NCI-H2107 treated with DMSO at 0.1 percent for 48 hours (cell line): ENCODE measurements at regions not wholly inside any gene's neighbourhood (a gene's known extent, or its start where the extent isn't known, plus 50 kb on each side); places are given as distances from the start of the nearest gene placed in this dataset.
A peak's percentile ranks its signal among the peaks of the same experiment; 100 is the strongest.
"Not testable (repeated sequence)": the region's sequence is repeated elsewhere in the genome, so short reads cannot be mapped to it uniquely, and the experiment has no call there.

Experiments used
- DNase-seq: peaks from one replicate; lab custom pipeline; 2025; ENCODE audit not compliant: unreplicated experiment; lab: John Stamatoyannopoulos, UW

GRCh38 chr2:139730197-139730596, 950.0 kb upstream of the NXPH2 start:
- no peak for DNase-seq

GRCh38 chr2:139721411-139721995, 941.3 kb upstream of the NXPH2 start:
- no peak for DNase-seq

GRCh38 chr2:139720056-139720455, 939.9 kb upstream of the NXPH2 start:
- DNase-seq = no peak

- no peak for DNase-seq
Measured at GRCh38 chr2:139704606-139705005, 924.4 kb upstream of the NXPH2 start.

GRCh38 chr2:139694327-139694726, 914.1 kb upstream of the NXPH2 start:
- DNase-seq = no peak

GRCh38 chr2:139686205-139686604, 906.0 kb upstream of the NXPH2 start:
- no peak for DNase-seq

GRCh38 chr2:139685090-139685983, 905.1 kb upstream of the NXPH2 start:
- DNase-seq = no peak

- no peak for DNase-seq
Measured at GRCh38 chr2:139684286-139684860, 904.2 kb upstream of the NXPH2 start.

- no peak for DNase-seq
Measured at GRCh38 chr2:139674577-139674976, 894.4 kb upstream of the NXPH2 start.

- not testable (repeated sequence) for DNase-seq
Measured at GRCh38 chr2:139673447-139673846, 893.3 kb upstream of the NXPH2 start.

- no peak for DNase-seq
Measured at GRCh38 chr2:139669675-139670074, 889.5 kb upstream of the NXPH2 start.

- DNase-seq = no peak
Measured at GRCh38 chr2:139652385-139652784, 872.2 kb upstream of the NXPH2 start.

GRCh38 chr2:139645617-139646016, 865.4 kb upstream of the NXPH2 start:
- no peak for DNase-seq

GRCh38 chr2:139643139-139643538, 862.9 kb upstream of the NXPH2 start:
- DNase-seq = no peak

- no peak for DNase-seq
Measured at GRCh38 chr2:139631966-139632365, 851.8 kb upstream of the NXPH2 start.

GRCh38 chr2:139628931-139629330, 848.7 kb upstream of the NXPH2 start:
- no peak for DNase-seq

GRCh38 chr2:139626128-139626527, 845.9 kb upstream of the NXPH2 start:
- DNase-seq = no peak

- DNase-seq = no peak
Measured at GRCh38 chr2:139622691-139623090, 842.5 kb upstream of the NXPH2 start.

GRCh38 chr2:139617747-139618146, 837.6 kb upstream of the NXPH2 start:
- no peak for DNase-seq

- peak; percentile 16 for DNase-seq
Measured at GRCh38 chr2:139613264-139613663, 833.1 kb upstream of the NXPH2 start.

- DNase-seq = no peak
Measured at GRCh38 chr2:139610512-139610911, 830.3 kb upstream of the NXPH2 start.

GRCh38 chr2:139609109-139609508, 828.9 kb upstream of the NXPH2 start:
- DNase-seq = no peak
